ENCODE measurements at regions not wholly inside any gene's neighbourhood (a gene's known extent, or its start where the extent isn't known, plus 50 kb on each side); places are given as distances from the start of the nearest gene placed in this dataset.
"Not testable (repeated sequence)": the region's sequence is repeated elsewhere in the genome, so short reads cannot be mapped to it uniquely, and the experiment has no call there.

GRCh38 chr22:19659805-19660345 is 54.4 kb upstream of the SEPTIN5 start:
- Histone ChIP-seq H3K27ac (ENCODE audit: low read depth, low read length) (no peak overlapping the region), H3K4me1 (ENCODE audit: control insufficient read depth, insufficient read depth, low read length) (peaks cover 13% of the 10 kb centered on the region), H3K36me3 (ENCODE audit: control insufficient read depth, insufficient read depth, low read length) (no peaks in the 10 kb centered on the region), H3K4me3 (ENCODE audit: low read depth, low read length) (no peak overlapping the region), H3K9me3 (ENCODE audit: control insufficient read depth, insufficient read depth, low read length) (no peaks in the 10 kb centered on the region), H3K27me3 (ENCODE audit: control insufficient read depth, insufficient read depth, low read length) (no peaks in the 10 kb centered on the region)
- 95% methylated on average over 12 of the region's 12 CpGs for WGBS (ENCODE audit: insufficient coverage)
- DNase-seq (ENCODE audit: low read depth in 4 of 6, low spot score in 6 of 6), result no peak

GRCh38 chr22:19660583-19660982 is 53.7 kb upstream of the SEPTIN5 start:
- peaks cover 15% of the 10 kb centered on the region for H3K4me1 ChIP-seq (ENCODE audit: control insufficient read depth, insufficient read depth, low read length)
- DNase-seq (ENCODE audit: low read depth in 4 of 6, low spot score in 6 of 6); H3K36me3 ChIP-seq (ENCODE audit: control insufficient read depth, insufficient read depth, low read length); H3K9me3 ChIP-seq (ENCODE audit: control insufficient read depth, insufficient read depth, low read length); H3K27ac ChIP-seq (ENCODE audit: low read depth, low read length); H3K27me3 ChIP-seq (ENCODE audit: control insufficient read depth, insufficient read depth, low read length); H3K4me3 ChIP-seq (ENCODE audit: low read depth, low read length): not testable (repeated sequence)
- 100% methylated on average over 1 of the region's 12 CpGs for WGBS (ENCODE audit: insufficient coverage)

- H3K9me3 ChIP-seq (ENCODE audit: control insufficient read depth, insufficient read depth, low read length), result no peaks in the 10 kb centered on the region
- H3K27me3 ChIP-seq (ENCODE audit: control insufficient read depth, insufficient read depth, low read length), result no peaks in the 10 kb centered on the region
- H3K36me3 ChIP-seq (ENCODE audit: control insufficient read depth, insufficient read depth, low read length), result no peaks in the 10 kb centered on the region
- DNase-seq (ENCODE audit: low read depth in 4 of 6, low spot score in 6 of 6), result no peak
- no peak overlapping the region for H3K4me3 ChIP-seq (ENCODE audit: low read depth, low read length)
- H3K27ac ChIP-seq (ENCODE audit: low read depth, low read length), result no peak overlapping the region
- H3K4me1 ChIP-seq (ENCODE audit: control insufficient read depth, insufficient read depth, low read length), result peaks cover 21% of the 10 kb centered on the region
Observed at GRCh38 chr22:19661156-19661555, 53.1 kb upstream of the SEPTIN5 start.

GRCh38 chr22:19662049-19662684 is 52.1 kb upstream of the SEPTIN5 start:
- 73% methylated on average over 15 of the region's 22 CpGs for WGBS (ENCODE audit: insufficient coverage)
- H3K4me1 ChIP-seq (ENCODE audit: control insufficient read depth, insufficient read depth, low read length), result peaks cover 29% of the 10 kb centered on the region
- not testable (repeated sequence) for H3K27ac ChIP-seq (ENCODE audit: low read depth, low read length); H3K4me3 ChIP-seq (ENCODE audit: low read depth, low read length); H3K27me3 ChIP-seq (ENCODE audit: control insufficient read depth, insufficient read depth, low read length); H3K9me3 ChIP-seq (ENCODE audit: control insufficient read depth, insufficient read depth, low read length); DNase-seq (ENCODE audit: low read depth in 4 of 6, low spot score in 6 of 6); H3K36me3 ChIP-seq (ENCODE audit: control insufficient read depth, insufficient read depth, low read length)

GRCh38 chr22:19663286-19663815 is 51.0 kb upstream of the SEPTIN5 start:
- peak in 5 of 6 donors; percentile 21 to 78 (median 36) for DNase-seq (ENCODE audit: low read depth in 4 of 6, low spot score in 6 of 6)
- Histone ChIP-seq H3K4me3 (ENCODE audit: low read depth, low read length) (no peak overlapping the region), H3K27me3 (ENCODE audit: control insufficient read depth, insufficient read depth, low read length) (no peaks in the 10 kb centered on the region), H3K9me3 (ENCODE audit: control insufficient read depth, insufficient read depth, low read length) (no peaks in the 10 kb centered on the region), H3K4me1 (ENCODE audit: control insufficient read depth, insufficient read depth, low read length) (peaks cover 33% of the 10 kb centered on the region), H3K27ac (ENCODE audit: low read depth, low read length) (no peak overlapping the region), H3K36me3 (ENCODE audit: control insufficient read depth, insufficient read depth, low read length) (no peaks in the 10 kb centered on the region)
- 32% methylated on average over 6 of the region's 6 CpGs for WGBS (ENCODE audit: insufficient coverage)

GRCh38 chr22:19663821-19664355 is 50.4 kb upstream of the SEPTIN5 start:
- peak overlapping the region; percentile 15 for H3K27ac ChIP-seq (ENCODE audit: low read depth, low read length)
- H3K27me3 ChIP-seq (ENCODE audit: control insufficient read depth, insufficient read depth, low read length), result no peaks in the 10 kb centered on the region
- peak in 2 of 6 donors; percentile 36 to 64 for DNase-seq (ENCODE audit: low read depth in 4 of 6, low spot score in 6 of 6)
- H3K4me1 ChIP-seq (ENCODE audit: control insufficient read depth, insufficient read depth, low read length), result peaks cover 33% of the 10 kb centered on the region
- no peak overlapping the region for H3K4me3 ChIP-seq (ENCODE audit: low read depth, low read length)
- WGBS (ENCODE audit: insufficient coverage), result 41% methylated on average over 5 of the region's 14 CpGs
- H3K9me3 ChIP-seq (ENCODE audit: control insufficient read depth, insufficient read depth, low read length), result no peaks in the 10 kb centered on the region
- no peaks in the 10 kb centered on the region for H3K36me3 ChIP-seq (ENCODE audit: control insufficient read depth, insufficient read depth, low read length)

GRCh38 chr22:19664406-19664805 is 49.9 kb upstream of the SEPTIN5 start:
- DNase-seq (ENCODE audit: low read depth in 4 of 6, low spot score in 6 of 6), result peak in 1 of 6 donors; percentile 50
- no peak overlapping the region for H3K27ac ChIP-seq (ENCODE audit: low read depth, low read length)
- H3K9me3 ChIP-seq (ENCODE audit: control insufficient read depth, insufficient read depth, low read length), result no peaks in the 10 kb centered on the region
- peaks cover 33% of the 10 kb centered on the region for H3K4me1 ChIP-seq (ENCODE audit: control insufficient read depth, insufficient read depth, low read length)
- no peaks in the 10 kb centered on the region for H3K27me3 ChIP-seq (ENCODE audit: control insufficient read depth, insufficient read depth, low read length)
- no peaks in the 10 kb centered on the region for H3K36me3 ChIP-seq (ENCODE audit: control insufficient read depth, insufficient read depth, low read length)
- WGBS (ENCODE audit: insufficient coverage), result no CpG with 5 or more reads among the region's 2 CpGs
- no peak overlapping the region for H3K4me3 ChIP-seq (ENCODE audit: low read depth, low read length)

All from spinal cord (tissue), 9 donors.